ENCODE measurements at regions not wholly inside any gene's neighbourhood (a gene's known extent, or its start where the extent isn't known, plus 50 kb on each side); places are given as distances from the start of the nearest gene placed in this dataset.
"Not testable (repeated sequence)": the region's sequence is repeated elsewhere in the genome, so short reads cannot be mapped to it uniquely, and the experiment has no call there.

- ChIA-PET CTCF (interaction anchor here (0.7 kb wide), 1 partner anchor 8 kb away, joined by 5 read pairs; no protein-coding TSS in a partner anchor), POLR2A (no interaction called here)
- no peak for DNase-seq (ENCODE audit: extremely low spot score)
- no peak for TF ChIP-seq FOXK2 (IDR thresholded peaks at IDR 0.05)
- TF ChIP-seq ZNF384 (IDR thresholded peaks at IDR 0.05): no peak
Observed at GRCh38 chr4:111952688-111953087, 192.6 kb upstream of the FAM241A start.

- no peak for DNase-seq (ENCODE audit: extremely low spot score)
- TF ChIP-seq PKNOX1 (IDR thresholded peaks at IDR 0.05) (no peak), FOXA1 (IDR thresholded peaks at IDR 0.05) (no peak), L3MBTL2 (conservative IDR thresholded peaks at IDR 0.05) (no peak), SP1 (IDR thresholded peaks at IDR 0.05) (no peak)
- ChIA-PET CTCF (no interaction called here), POLR2A (no interaction called here)
Observed at GRCh38 chr4:111954550-111954949, 190.7 kb upstream of the FAM241A start.

- CTCF ChIA-PET: no interaction called here
- TF ChIP-seq L3MBTL2 (conservative IDR thresholded peaks at IDR 0.05): no peak
- POLR2A ChIA-PET: no interaction called here
- DNase-seq (ENCODE audit: extremely low spot score): no peak
Observed at GRCh38 chr4:111955001-111955400, 190.3 kb upstream of the FAM241A start.

- DNase-seq (ENCODE audit: extremely low spot score): no peak
- CTCF ChIA-PET: no interaction called here
- no peak for TF ChIP-seq ELF4 (IDR thresholded peaks at IDR 0.05)
- TF ChIP-seq L3MBTL2 (conservative IDR thresholded peaks at IDR 0.05): no peak
- TF ChIP-seq LEF1 (IDR thresholded peaks at IDR 0.05; ENCODE audit: borderline replicate concordance): no peak
- no peak for TF ChIP-seq HDGF (IDR thresholded peaks at IDR 0.05; ENCODE audit: borderline replicate concordance)
- TF ChIP-seq FOXA1 (IDR thresholded peaks at IDR 0.05): no peak
- TF ChIP-seq ZNF384 (IDR thresholded peaks at IDR 0.05): no peak
- TF ChIP-seq SUZ12 (IDR thresholded peaks at IDR 0.05): no peak
- no peak for TF ChIP-seq NFRKB (IDR thresholded peaks at IDR 0.05)
- no peak for TF ChIP-seq PKNOX1 (IDR thresholded peaks at IDR 0.05)
- TF ChIP-seq TARDBP (IDR thresholded peaks at IDR 0.05): no peak
- TF ChIP-seq BHLHE40 (IDR thresholded peaks at IDR 0.05; ENCODE audit: borderline replicate concordance): no peak
- TF ChIP-seq FOXK2 (IDR thresholded peaks at IDR 0.05): no peak
- no peak for TF ChIP-seq SP1 (IDR thresholded peaks at IDR 0.05)
- no peak for TF ChIP-seq FOXM1 (IDR thresholded peaks at IDR 0.05; ENCODE audit: borderline replicate concordance)
- TF ChIP-seq ARNT (IDR thresholded peaks at IDR 0.05): no peak
- no peak for TF ChIP-seq CTBP1 (IDR thresholded peaks at IDR 0.05; ENCODE audit: borderline replicate concordance)
- POLR2A ChIA-PET: no interaction called here
Observed at GRCh38 chr4:111957116-111957515, 188.1 kb upstream of the FAM241A start.

- no peak for DNase-seq (ENCODE audit: extremely low spot score)
- TF ChIP-seq FOXM1 (IDR thresholded peaks at IDR 0.05; ENCODE audit: borderline replicate concordance) (no peak), BHLHE40 (IDR thresholded peaks at IDR 0.05; ENCODE audit: borderline replicate concordance) (no peak), PKNOX1 (IDR thresholded peaks at IDR 0.05) (no peak), FOXA1 (IDR thresholded peaks at IDR 0.05) (no peak), ZNF384 (IDR thresholded peaks at IDR 0.05) (no peak), SUZ12 (IDR thresholded peaks at IDR 0.05) (no peak), HDGF (IDR thresholded peaks at IDR 0.05; ENCODE audit: borderline replicate concordance) (no peak), FOXK2 (IDR thresholded peaks at IDR 0.05) (no peak), L3MBTL2 (conservative IDR thresholded peaks at IDR 0.05) (no peak), NFRKB (IDR thresholded peaks at IDR 0.05) (no peak), TARDBP (IDR thresholded peaks at IDR 0.05) (no peak), CTBP1 (IDR thresholded peaks at IDR 0.05; ENCODE audit: borderline replicate concordance) (no peak)
- ChIA-PET CTCF (no interaction called here), POLR2A (no interaction called here)
Observed at GRCh38 chr4:111957997-111958396, 187.3 kb upstream of the FAM241A start.

- CTCF ChIA-PET: no interaction called here
- no peak for TF ChIP-seq PKNOX1 (IDR thresholded peaks at IDR 0.05)
- TF ChIP-seq FOXK2 (IDR thresholded peaks at IDR 0.05): no peak
- POLR2A ChIA-PET: no interaction called here
- DNase-seq (ENCODE audit: extremely low spot score): no peak
Observed at GRCh38 chr4:111959222-111959621, 186.0 kb upstream of the FAM241A start.

GRCh38 chr4:111960241-111960667 lies 185.0 kb upstream of the FAM241A start:
- ChIA-PET POLR2A (no interaction called here), CTCF (no interaction called here)
- no peak for DNase-seq (ENCODE audit: extremely low spot score)
- TF ChIP-seq HDGF (IDR thresholded peaks at IDR 0.05; ENCODE audit: borderline replicate concordance) (no peak), PKNOX1 (IDR thresholded peaks at IDR 0.05) (no peak), FOXA1 (IDR thresholded peaks at IDR 0.05) (no peak), CTBP1 (IDR thresholded peaks at IDR 0.05; ENCODE audit: borderline replicate concordance) (no peak), ELF4 (IDR thresholded peaks at IDR 0.05) (no peak), ARNT (IDR thresholded peaks at IDR 0.05) (no peak), BHLHE40 (IDR thresholded peaks at IDR 0.05; ENCODE audit: borderline replicate concordance) (no peak), FOXK2 (IDR thresholded peaks at IDR 0.05) (no peak), TARDBP (IDR thresholded peaks at IDR 0.05) (no peak), LEF1 (IDR thresholded peaks at IDR 0.05; ENCODE audit: borderline replicate concordance) (no peak), SUZ12 (IDR thresholded peaks at IDR 0.05) (no peak), L3MBTL2 (conservative IDR thresholded peaks at IDR 0.05) (no peak), SP1 (IDR thresholded peaks at IDR 0.05) (no peak), FOXM1 (IDR thresholded peaks at IDR 0.05; ENCODE audit: borderline replicate concordance) (no peak)

- CTCF ChIA-PET; POLR2A ChIA-PET; DNase-seq (ENCODE audit: extremely low spot score): not testable (repeated sequence)
Observed at GRCh38 chr4:111961026-111961425, 184.2 kb upstream of the FAM241A start.

Data from HEK293T (cell line).